ENCODE measurements at regions not wholly inside any gene's neighbourhood (a gene's known extent, or its start where the extent isn't known, plus 50 kb on each side); places are given as distances from the start of the nearest gene placed in this dataset.

- 87% methylated on average over 3 of the region's 3 CpGs for WGBS (ENCODE audit: insufficient coverage)
Measured at GRCh38 chr2:217738061-217738460, 264.7 kb downstream of the TNS1 start.

GRCh38 chr2:217736776-217737550 is 265.8 kb downstream of the TNS1 start:
- Histone ChIP-seq H3K27ac (ENCODE audit: low read depth, low read length) (no peak overlapping the region), H3K4me1 (ENCODE audit: control insufficient read depth, insufficient read depth, low read length) (peaks cover 13% of the 10 kb centered on the region)

More at GRCh38 chr2:217738061-217738460, 264.7 kb downstream of the TNS1 start:
- Histone ChIP-seq H3K27me3 (ENCODE audit: control insufficient read depth, insufficient read depth, low read length) (no peaks in the 10 kb centered on the region), H3K9me3 (ENCODE audit: control insufficient read depth, insufficient read depth, low read length) (no peaks in the 10 kb centered on the region), H3K27ac (ENCODE audit: low read depth, low read length) (no peak overlapping the region), H3K4me1 (ENCODE audit: control insufficient read depth, insufficient read depth, low read length) (peaks cover 17% of the 10 kb centered on the region), H3K4me3 (ENCODE audit: low read depth, low read length) (no peak overlapping the region), H3K36me3 (ENCODE audit: control insufficient read depth, insufficient read depth, low read length) (no peaks in the 10 kb centered on the region)
- DNase-seq (ENCODE audit: low read depth in 4 of 6, low spot score in 6 of 6): no peak

DNA sequence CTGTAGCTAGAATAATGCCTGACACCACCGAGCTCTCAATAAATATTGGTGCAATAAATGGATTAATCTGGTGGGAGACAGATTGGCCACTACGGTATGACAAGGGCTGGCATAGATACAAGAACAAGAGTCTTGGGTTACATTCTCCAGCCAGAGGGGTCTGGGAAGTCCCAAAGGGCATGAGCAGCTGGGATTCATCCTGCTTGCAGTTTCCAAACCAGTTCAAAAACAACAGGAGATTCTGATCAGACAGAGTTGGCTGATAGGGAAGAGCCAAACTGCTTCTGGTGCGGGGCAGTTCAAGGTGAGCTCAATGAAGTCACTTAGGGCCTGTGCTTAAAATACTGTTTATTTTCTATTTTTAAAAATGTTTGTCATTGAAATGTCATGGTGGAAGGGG is 266.9 kb downstream of the TNS1 start:
- no peaks in the 10 kb centered on the region for H3K9me3 ChIP-seq (ENCODE audit: control insufficient read depth, insufficient read depth, low read length)
- H3K27me3 ChIP-seq (ENCODE audit: control insufficient read depth, insufficient read depth, low read length): no peaks in the 10 kb centered on the region
- no peak for DNase-seq (ENCODE audit: low read depth in 4 of 6, low spot score in 6 of 6)
- H3K36me3 ChIP-seq (ENCODE audit: control insufficient read depth, insufficient read depth, low read length): no peaks in the 10 kb centered on the region
- no peak overlapping the region for H3K4me3 ChIP-seq (ENCODE audit: low read depth, low read length)
- peaks cover 4% of the 10 kb centered on the region for H3K4me1 ChIP-seq (ENCODE audit: control insufficient read depth, insufficient read depth, low read length)
- H3K27ac ChIP-seq (ENCODE audit: low read depth, low read length): no peak overlapping the region
- 67% methylated on average over 2 of the region's 3 CpGs for WGBS (ENCODE audit: insufficient coverage)

More at GRCh38 chr2:217736776-217737550, 265.8 kb downstream of the TNS1 start:
- 67% methylated on average over 1 of the region's 3 CpGs for WGBS (ENCODE audit: insufficient coverage)
- Histone ChIP-seq H3K36me3 (ENCODE audit: control insufficient read depth, insufficient read depth, low read length) (no peaks in the 10 kb centered on the region), H3K27me3 (ENCODE audit: control insufficient read depth, insufficient read depth, low read length) (no peaks in the 10 kb centered on the region), H3K4me3 (ENCODE audit: low read depth, low read length) (no peak overlapping the region), H3K9me3 (ENCODE audit: control insufficient read depth, insufficient read depth, low read length) (no peaks in the 10 kb centered on the region)
- no peak for DNase-seq (ENCODE audit: low read depth in 4 of 6, low spot score in 6 of 6)

DNA sequence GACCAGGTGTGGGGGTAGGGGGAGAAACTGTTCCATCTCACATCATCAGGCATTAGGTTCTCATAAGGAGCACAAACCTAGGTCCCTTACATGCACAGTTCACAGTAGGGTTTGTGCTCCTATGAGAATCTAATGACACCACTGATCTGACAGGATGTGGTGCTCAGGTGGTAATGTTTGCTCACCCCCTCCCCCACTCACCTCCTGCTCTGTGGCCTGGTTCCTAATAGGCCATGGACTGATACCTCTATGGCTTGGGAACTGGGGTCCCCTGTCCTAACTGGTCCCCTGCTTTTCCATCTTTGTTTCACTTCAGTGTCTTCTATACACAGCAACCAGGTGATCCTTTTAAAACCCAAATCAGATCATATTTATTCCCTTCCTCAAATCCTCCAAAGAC is 267.8 kb downstream of the TNS1 start:
- Histone ChIP-seq H3K36me3 (ENCODE audit: control insufficient read depth, insufficient read depth, low read length) (no peaks in the 10 kb centered on the region), H3K4me1 (ENCODE audit: control insufficient read depth, insufficient read depth, low read length) (peaks cover 2% of the 10 kb centered on the region), H3K27me3 (ENCODE audit: control insufficient read depth, insufficient read depth, low read length) (no peaks in the 10 kb centered on the region), H3K27ac (ENCODE audit: low read depth, low read length) (no peak overlapping the region), H3K9me3 (ENCODE audit: control insufficient read depth, insufficient read depth, low read length) (no peaks in the 10 kb centered on the region), H3K4me3 (ENCODE audit: low read depth, low read length) (no peak overlapping the region)
- DNase-seq (ENCODE audit: low read depth in 4 of 6, low spot score in 6 of 6): no peak

DNA sequence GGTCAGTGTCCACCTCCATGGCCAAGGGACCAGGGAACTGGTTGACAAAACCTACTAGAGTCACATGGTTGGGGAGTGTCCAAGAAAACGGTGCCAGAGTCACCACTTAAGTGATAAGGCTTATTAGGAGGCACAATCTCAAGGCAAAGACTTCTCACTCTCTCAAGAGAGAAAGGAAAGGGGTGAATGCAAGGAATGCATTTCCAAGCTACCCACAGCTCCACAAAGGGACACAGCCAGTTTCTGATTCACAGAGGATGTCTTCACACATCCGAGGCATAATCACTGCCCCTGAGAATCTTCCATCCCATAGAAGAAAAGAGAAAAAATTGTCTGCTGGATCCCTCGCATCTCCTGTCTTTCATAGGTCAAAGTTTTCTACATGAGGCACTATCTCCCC is 269.3 kb downstream of the TNS1 start:
- WGBS (ENCODE audit: insufficient coverage): no CpG with 5 or more reads among the region's 3 CpGs
- H3K4me1 ChIP-seq (ENCODE audit: control insufficient read depth, insufficient read depth, low read length): peaks cover 10% of the 10 kb centered on the region

DNA sequence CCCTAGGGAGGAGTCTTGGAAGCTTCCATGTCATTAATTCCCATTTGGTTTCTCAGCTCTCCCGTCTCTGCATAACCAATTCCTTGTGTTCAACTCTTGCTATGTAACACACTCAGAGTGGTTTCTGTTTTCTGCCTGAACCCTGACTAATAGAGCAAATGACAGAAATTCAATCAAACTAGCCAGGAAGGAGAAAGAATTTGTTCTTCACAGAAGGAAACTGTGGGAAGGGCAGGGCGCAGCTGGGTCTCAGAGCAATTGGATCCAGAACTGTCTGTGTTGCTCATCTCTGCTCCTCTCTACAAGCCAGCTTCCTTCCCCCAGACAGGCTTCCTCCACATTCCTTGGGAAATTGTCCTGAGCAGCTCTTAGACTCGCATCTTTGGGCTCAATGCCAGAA is 269.8 kb downstream of the TNS1 start:
- Histone ChIP-seq H3K9me3 (ENCODE audit: control insufficient read depth, insufficient read depth, low read length) (no peaks in the 10 kb centered on the region), H3K27me3 (ENCODE audit: control insufficient read depth, insufficient read depth, low read length) (no peaks in the 10 kb centered on the region), H3K4me3 (ENCODE audit: low read depth, low read length) (no peak overlapping the region), H3K36me3 (ENCODE audit: control insufficient read depth, insufficient read depth, low read length) (no peaks in the 10 kb centered on the region), H3K27ac (ENCODE audit: low read depth, low read length) (no peak overlapping the region), H3K4me1 (ENCODE audit: control insufficient read depth, insufficient read depth, low read length) (peaks cover 10% of the 10 kb centered on the region)
- DNase-seq (ENCODE audit: low read depth in 4 of 6, low spot score in 6 of 6): no peak
- 62% methylated on average over 2 of the region's 3 CpGs for WGBS (ENCODE audit: insufficient coverage)

More for the DNA sequence above, 269.3 kb downstream of the TNS1 start:
- H3K27me3 ChIP-seq (ENCODE audit: control insufficient read depth, insufficient read depth, low read length): no peaks in the 10 kb centered on the region
- no peak overlapping the region for H3K4me3 ChIP-seq (ENCODE audit: low read depth, low read length)
- no peaks in the 10 kb centered on the region for H3K9me3 ChIP-seq (ENCODE audit: control insufficient read depth, insufficient read depth, low read length)
- no peaks in the 10 kb centered on the region for H3K36me3 ChIP-seq (ENCODE audit: control insufficient read depth, insufficient read depth, low read length)
- H3K27ac ChIP-seq (ENCODE audit: low read depth, low read length): no peak overlapping the region
- DNase-seq (ENCODE audit: low read depth in 4 of 6, low spot score in 6 of 6): no peak

DNA sequence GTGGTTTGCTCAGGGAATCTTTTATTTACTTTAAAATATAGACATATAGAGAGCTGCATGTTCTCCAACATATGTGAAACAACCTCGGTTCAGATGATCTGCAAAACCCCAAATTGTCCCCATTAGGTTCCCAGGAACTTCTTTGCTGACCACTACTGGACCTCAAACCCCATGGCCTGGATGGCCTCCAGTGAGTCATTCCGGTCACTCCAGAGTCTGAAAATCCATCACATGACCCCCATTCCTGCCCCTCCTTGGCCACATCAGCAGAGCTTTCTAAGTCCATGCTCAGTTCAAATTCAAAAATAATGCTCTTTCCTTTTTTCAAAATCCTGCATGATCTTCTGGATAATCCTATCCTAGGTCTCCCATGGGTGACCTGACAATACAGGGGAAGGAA is 271.0 kb downstream of the TNS1 start:
- WGBS (ENCODE audit: insufficient coverage): 97% methylated on average over 2 of the region's 2 CpGs
- Histone ChIP-seq H3K4me1 (ENCODE audit: control insufficient read depth, insufficient read depth, low read length) (peaks cover 10% of the 10 kb centered on the region), H3K27ac (ENCODE audit: low read depth, low read length) (no peak overlapping the region)

DNA sequence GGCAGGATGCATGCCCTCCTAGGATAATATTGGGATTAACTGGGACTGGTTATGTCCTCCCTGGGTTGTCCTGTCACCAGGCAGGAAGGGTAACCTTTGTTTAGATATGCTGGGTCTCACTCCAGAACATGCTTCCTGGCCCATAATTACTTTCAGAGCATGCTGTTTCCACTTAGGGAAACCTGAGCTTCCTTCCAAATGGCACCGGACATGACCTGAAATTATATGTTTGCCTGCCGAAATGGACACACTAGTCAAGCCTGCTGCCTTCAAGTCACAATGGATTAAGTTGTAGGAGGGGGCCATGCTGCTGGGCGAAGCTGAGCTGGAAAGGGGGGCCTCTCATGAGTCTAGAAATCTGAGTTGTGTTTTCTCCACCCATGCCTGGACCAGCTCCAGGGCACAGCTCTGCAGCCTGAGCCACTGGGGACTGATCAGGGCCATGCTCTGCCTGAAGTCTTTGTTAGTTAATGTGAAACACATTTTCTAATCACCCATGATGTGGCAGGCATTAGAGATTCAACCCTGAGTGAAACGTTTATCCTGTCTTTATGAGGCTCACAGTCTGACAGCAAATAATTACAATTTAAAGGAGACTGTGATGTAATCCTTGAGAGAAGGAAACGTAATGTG is 273.3 kb downstream of the TNS1 start:
- peak overlapping the region; percentile 26 for H3K27ac ChIP-seq (ENCODE audit: low read depth, low read length)
- H3K27me3 ChIP-seq (ENCODE audit: control insufficient read depth, insufficient read depth, low read length): no peaks in the 10 kb centered on the region
- H3K36me3 ChIP-seq (ENCODE audit: control insufficient read depth, insufficient read depth, low read length): no peaks in the 10 kb centered on the region
- peaks cover 10% of the 10 kb centered on the region for H3K4me1 ChIP-seq (ENCODE audit: control insufficient read depth, insufficient read depth, low read length)
- 43% methylated on average over 3 of the region's 5 CpGs for WGBS (ENCODE audit: insufficient coverage)
- H3K9me3 ChIP-seq (ENCODE audit: control insufficient read depth, insufficient read depth, low read length): no peaks in the 10 kb centered on the region
- H3K4me3 ChIP-seq (ENCODE audit: low read depth, low read length): no peak overlapping the region
- peak in 2 of 6 donors; percentile 61 to 70 for DNase-seq (ENCODE audit: low read depth in 4 of 6, low spot score in 6 of 6)

More for the DNA sequence above, 271.0 kb downstream of the TNS1 start:
- Histone ChIP-seq H3K27me3 (ENCODE audit: control insufficient read depth, insufficient read depth, low read length) (no peaks in the 10 kb centered on the region), H3K9me3 (ENCODE audit: control insufficient read depth, insufficient read depth, low read length) (no peaks in the 10 kb centered on the region), H3K4me3 (ENCODE audit: low read depth, low read length) (no peak overlapping the region), H3K36me3 (ENCODE audit: control insufficient read depth, insufficient read depth, low read length) (no peaks in the 10 kb centered on the region)
- no peak for DNase-seq (ENCODE audit: low read depth in 4 of 6, low spot score in 6 of 6)

- Histone ChIP-seq H3K27me3 (ENCODE audit: control insufficient read depth, insufficient read depth, low read length) (no peaks in the 10 kb centered on the region), H3K4me1 (ENCODE audit: control insufficient read depth, insufficient read depth, low read length) (peaks cover 10% of the 10 kb centered on the region), H3K27ac (ENCODE audit: low read depth, low read length) (no peak overlapping the region), H3K4me3 (ENCODE audit: low read depth, low read length) (no peak overlapping the region), H3K36me3 (ENCODE audit: control insufficient read depth, insufficient read depth, low read length) (no peaks in the 10 kb centered on the region), H3K9me3 (ENCODE audit: control insufficient read depth, insufficient read depth, low read length) (no peaks in the 10 kb centered on the region)
- WGBS (ENCODE audit: insufficient coverage): 96% methylated on average over 4 of the region's 7 CpGs
- DNase-seq (ENCODE audit: low read depth in 4 of 6, low spot score in 6 of 6): no peak
Measured at GRCh38 chr2:217727801-217728200, 275.0 kb downstream of the TNS1 start.

- no peak for DNase-seq (ENCODE audit: low read depth in 4 of 6, low spot score in 6 of 6)
- H3K9me3 ChIP-seq (ENCODE audit: control insufficient read depth, insufficient read depth, low read length): peaks cover 2% of the 10 kb centered on the region
- H3K4me1 ChIP-seq (ENCODE audit: control insufficient read depth, insufficient read depth, low read length): peaks cover 7% of the 10 kb centered on the region
- 100% methylated on average over 3 of the region's 4 CpGs for WGBS (ENCODE audit: insufficient coverage)
- no peak overlapping the region for H3K27ac ChIP-seq (ENCODE audit: low read depth, low read length)
- no peak overlapping the region for H3K4me3 ChIP-seq (ENCODE audit: low read depth, low read length)
- H3K36me3 ChIP-seq (ENCODE audit: control insufficient read depth, insufficient read depth, low read length): no peaks in the 10 kb centered on the region
- H3K27me3 ChIP-seq (ENCODE audit: control insufficient read depth, insufficient read depth, low read length): no peaks in the 10 kb centered on the region
Measured at GRCh38 chr2:217725409-217725808, 277.4 kb downstream of the TNS1 start.

All from spinal cord (tissue), 9 donors.